ENCODE measurements at regions not wholly inside any gene's neighbourhood (a gene's known extent, or its start where the extent isn't known, plus 50 kb on each side); places are given as distances from the start of the nearest gene placed in this dataset.

DNA sequence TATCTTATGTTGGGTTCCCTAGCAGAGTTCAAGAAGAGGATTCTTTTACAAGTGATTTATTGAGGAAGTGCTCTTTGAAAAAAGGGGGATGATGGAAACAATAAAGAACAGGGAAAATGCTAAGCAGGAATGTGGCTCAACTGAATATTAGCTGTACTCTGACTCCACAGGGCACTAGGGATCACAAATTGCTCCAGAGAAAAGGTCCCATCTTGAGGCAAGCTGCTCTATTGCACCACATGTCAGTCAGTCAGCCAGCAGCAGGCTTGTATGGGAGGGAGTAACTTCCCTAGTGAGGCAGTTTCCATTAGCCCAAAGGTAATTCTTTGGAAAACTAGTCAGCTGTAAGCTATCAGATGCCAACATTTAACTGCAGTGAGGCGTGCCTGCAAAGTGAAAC lies 73.3 kb upstream of the FNDC3A start:
- intact Hi-C loops (cut with DNase I), result no loop called here
- no peaks in the 10 kb centered on the region for H3K9me3 ChIP-seq
- H3K36me3 ChIP-seq, result no peaks in the 10 kb centered on the region
- H3K27ac ChIP-seq, result no peak overlapping the region
- H3K4me1 ChIP-seq, result no peaks in the 10 kb centered on the region
- DNase-seq (ENCODE audit: extremely low spot score in 2 of 2), result no peak
- no peak overlapping the region for H3K4me3 ChIP-seq
- no peaks in the 10 kb centered on the region for H3K27me3 ChIP-seq
- TF ChIP-seq POLR2A (IDR thresholded peaks at IDR 0.05) (no peak), POLR2AphosphoS5 (IDR thresholded peaks at IDR 0.05; ENCODE audit: insufficient read depth in 1 of 2, low read depth in 1 of 2) (no peak)
- TF ChIP-seq, protein P1, sequence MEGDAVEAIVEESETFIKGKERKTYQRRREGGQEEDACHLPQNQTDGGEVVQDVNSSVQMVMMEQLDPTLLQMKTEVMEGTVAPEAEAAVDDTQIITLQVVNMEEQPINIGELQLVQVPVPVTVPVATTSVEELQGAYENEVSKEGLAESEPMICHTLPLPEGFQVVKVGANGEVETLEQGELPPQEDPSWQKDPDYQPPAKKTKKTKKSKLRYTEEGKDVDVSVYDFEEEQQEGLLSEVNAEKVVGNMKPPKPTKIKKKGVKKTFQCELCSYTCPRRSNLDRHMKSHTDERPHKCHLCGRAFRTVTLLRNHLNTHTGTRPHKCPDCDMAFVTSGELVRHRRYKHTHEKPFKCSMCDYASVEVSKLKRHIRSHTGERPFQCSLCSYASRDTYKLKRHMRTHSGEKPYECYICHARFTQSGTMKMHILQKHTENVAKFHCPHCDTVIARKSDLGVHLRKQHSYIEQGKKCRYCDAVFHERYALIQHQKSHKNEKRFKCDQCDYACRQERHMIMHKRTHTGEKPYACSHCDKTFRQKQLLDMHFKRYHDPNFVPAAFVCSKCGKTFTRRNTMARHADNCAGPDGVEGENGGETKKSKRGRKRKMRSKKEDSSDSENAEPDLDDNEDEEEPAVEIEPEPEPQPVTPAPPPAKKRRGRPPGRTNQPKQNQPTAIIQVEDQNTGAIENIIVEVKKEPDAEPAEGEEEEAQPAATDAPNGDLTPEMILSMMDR (IDR thresholded peaks at IDR 0.05), result no peak

DNA sequence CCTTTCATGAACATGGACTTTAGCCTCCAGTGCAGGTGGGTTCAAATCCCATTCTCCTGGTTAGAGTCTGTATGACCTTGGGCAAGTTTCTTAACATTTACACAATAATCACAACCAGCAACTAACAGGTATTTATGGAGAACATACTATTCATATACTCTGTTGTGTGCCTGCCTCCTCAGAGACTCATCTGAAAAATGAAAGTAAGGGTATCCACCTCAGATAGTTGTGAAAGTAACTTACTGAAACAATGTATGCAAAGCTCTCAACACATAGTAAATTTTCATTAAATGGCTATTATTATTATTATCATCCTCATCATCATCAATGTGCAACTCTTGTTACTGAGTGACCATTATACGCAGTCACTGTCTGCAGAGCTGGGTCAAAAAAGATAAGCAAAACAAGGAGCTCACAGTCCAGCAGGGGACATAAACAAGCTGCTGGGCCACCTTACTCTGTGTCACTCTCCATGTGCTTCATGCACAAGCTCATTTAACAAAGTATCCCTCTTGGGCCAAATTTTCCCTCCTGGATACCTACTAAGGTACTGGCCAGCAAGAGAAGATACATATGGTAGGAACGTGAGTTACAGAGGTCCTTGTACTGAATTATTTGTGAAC lies 70.9 kb upstream of the FNDC3A start:
- intact Hi-C loops (cut with DNase I), result no loop called here
- DNase-seq (ENCODE audit: extremely low spot score in 2 of 2), result no peak
- Histone ChIP-seq H3K9me3 (no peaks in the 10 kb centered on the region), H3K4me1 (peaks cover 10% of the 10 kb centered on the region), H3K36me3 (no peaks in the 10 kb centered on the region), H3K27ac (no peak overlapping the region), H3K4me3 (no peak overlapping the region), H3K27me3 (no peaks in the 10 kb centered on the region)
- TF ChIP-seq POLR2A (IDR thresholded peaks at IDR 0.05) (no peak), POLR2AphosphoS5 (IDR thresholded peaks at IDR 0.05; ENCODE audit: insufficient read depth in 1 of 2, low read depth in 1 of 2) (no peak)
- TF ChIP-seq, protein P1 (IDR thresholded peaks at IDR 0.05), result no peak

DNA sequence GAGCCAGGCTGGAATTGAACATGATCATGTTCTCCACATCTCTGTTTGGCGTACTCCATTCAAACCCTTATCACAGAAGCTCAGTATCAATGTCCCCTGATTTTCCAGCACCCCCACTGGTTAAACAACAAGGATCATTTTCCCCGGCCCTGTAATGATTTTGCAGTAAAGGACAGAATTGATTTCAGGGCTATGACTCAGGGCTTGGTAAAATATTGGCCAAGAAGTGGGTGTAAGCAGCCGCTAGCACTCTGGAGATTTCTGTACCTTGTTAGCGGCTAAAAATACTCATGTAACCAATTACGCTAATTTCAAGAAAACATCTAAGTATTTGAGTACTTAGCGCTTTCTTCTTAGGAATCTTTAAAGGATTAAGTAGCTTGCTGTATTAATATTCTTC lies 69.5 kb upstream of the FNDC3A start:
- DNase-seq (ENCODE audit: extremely low spot score in 2 of 2), result no peak
- Histone ChIP-seq H3K36me3 (no peaks in the 10 kb centered on the region), H3K4me1 (peaks cover 10% of the 10 kb centered on the region), H3K9me3 (no peaks in the 10 kb centered on the region), H3K27ac (no peak overlapping the region), H3K4me3 (no peak overlapping the region), H3K27me3 (no peaks in the 10 kb centered on the region)
- TF ChIP-seq POLR2AphosphoS5 (IDR thresholded peaks at IDR 0.05; ENCODE audit: insufficient read depth in 1 of 2, low read depth in 1 of 2), result no peak
- TF ChIP-seq, protein P1 (IDR thresholded peaks at IDR 0.05), result no peak
- no peak for TF ChIP-seq POLR2A (IDR thresholded peaks at IDR 0.05)
- intact Hi-C loops (cut with DNase I), result no loop called here

DNA sequence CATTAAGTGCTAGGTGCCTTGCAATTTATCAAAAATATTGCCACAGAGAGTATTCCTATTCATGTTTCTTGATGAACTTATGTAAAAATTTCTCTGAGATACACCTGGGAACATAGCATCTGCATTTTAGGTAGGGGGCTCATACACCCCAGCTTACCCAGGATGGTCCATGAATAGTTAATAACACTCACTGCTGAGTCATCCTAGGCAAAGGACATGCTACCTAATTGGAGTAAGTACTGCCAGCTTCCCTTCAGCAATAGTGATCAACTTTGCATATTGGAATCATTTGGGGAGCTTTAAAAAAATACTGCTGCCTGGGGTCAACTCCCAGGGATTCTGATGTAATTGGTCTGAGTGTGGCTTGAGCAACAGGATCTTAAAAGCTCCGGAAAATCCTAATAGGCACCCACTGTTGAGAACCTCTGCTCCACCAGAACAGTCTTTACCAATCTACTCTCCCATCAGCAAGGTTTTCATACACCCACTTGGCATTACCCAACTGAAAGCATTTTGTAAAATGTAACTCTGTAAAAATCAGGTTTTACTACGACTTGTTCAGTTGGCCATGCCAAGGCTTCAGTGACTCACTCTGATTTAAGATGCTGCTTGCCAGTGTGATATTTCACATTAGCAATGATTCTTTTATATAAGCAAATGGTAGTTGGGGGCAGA lies 67.2 kb upstream of the FNDC3A start:
- Histone ChIP-seq H3K9me3 (no peaks in the 10 kb centered on the region), H3K27me3 (no peaks in the 10 kb centered on the region), H3K4me1 (peaks cover 10% of the 10 kb centered on the region), H3K4me3 (no peak overlapping the region), H3K36me3 (no peaks in the 10 kb centered on the region), H3K27ac (peak overlapping the region; percentile 48)
- intact Hi-C loops (cut with DNase I), result no loop called here
- no peak for DNase-seq (ENCODE audit: extremely low spot score in 2 of 2)
- TF ChIP-seq POLR2A (IDR thresholded peaks at IDR 0.05) (no peak), POLR2AphosphoS5 (IDR thresholded peaks at IDR 0.05; ENCODE audit: insufficient read depth in 1 of 2, low read depth in 1 of 2) (peak; percentile 16 to 59)

DNA sequence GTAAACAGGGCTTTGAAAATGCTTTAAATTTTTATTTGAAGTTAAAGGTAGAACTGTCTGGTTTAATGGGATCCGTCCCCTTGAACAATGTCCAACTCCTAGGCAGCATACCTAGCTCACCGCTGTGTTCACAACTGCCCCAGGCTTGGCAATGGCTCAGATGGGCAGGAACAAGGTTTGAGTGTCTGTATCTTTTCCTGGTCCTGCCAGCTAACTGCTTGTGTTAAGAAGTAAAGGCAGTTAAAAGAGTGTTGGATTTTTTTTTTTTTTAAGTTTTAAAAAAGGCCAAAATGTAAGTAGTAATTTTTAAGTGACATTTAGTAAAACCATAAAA lies 66.7 kb upstream of the FNDC3A start:
- no peak overlapping the region for H3K4me3 ChIP-seq
- TF ChIP-seq POLR2A (IDR thresholded peaks at IDR 0.05) (no peak), POLR2AphosphoS5 (IDR thresholded peaks at IDR 0.05; ENCODE audit: insufficient read depth in 1 of 2, low read depth in 1 of 2) (peak in 1 of 2 donors; percentile 5)
- no peaks in the 10 kb centered on the region for H3K27me3 ChIP-seq
- H3K4me1 ChIP-seq, result peaks cover 10% of the 10 kb centered on the region
- H3K36me3 ChIP-seq, result no peaks in the 10 kb centered on the region
- H3K27ac ChIP-seq, result peak overlapping the region; percentile 48
- H3K9me3 ChIP-seq, result no peaks in the 10 kb centered on the region
- no peak for DNase-seq (ENCODE audit: extremely low spot score in 2 of 2)
- intact Hi-C loops (cut with DNase I), result no loop called here

DNA sequence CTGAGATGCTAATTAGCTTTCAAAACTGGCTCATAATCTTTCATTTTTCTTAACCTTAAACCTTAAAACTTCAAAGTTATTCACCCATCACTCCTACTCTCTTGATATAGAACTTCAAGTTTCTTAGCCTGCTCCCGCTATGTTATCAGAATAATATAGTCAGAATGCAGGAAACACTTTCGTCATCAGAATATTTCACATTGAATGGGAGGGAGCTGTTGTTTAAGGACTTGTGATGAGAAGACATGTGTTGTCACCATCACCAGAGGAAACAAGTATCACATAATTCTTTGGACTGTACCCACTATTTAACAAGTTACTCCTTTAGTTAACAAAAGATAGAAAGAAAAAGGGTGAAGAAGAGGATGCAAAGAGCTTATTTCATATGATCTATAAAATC lies 65.0 kb upstream of the FNDC3A start:
- peaks cover 10% of the 10 kb centered on the region for H3K4me1 ChIP-seq

More for the DNA sequence above, 65.0 kb upstream of the FNDC3A start:
- Histone ChIP-seq H3K9me3 (no peaks in the 10 kb centered on the region), H3K27me3 (no peaks in the 10 kb centered on the region), H3K36me3 (no peaks in the 10 kb centered on the region), H3K27ac (no peak overlapping the region), H3K4me3 (no peak overlapping the region)
- no peak for DNase-seq (ENCODE audit: extremely low spot score in 2 of 2)
- TF ChIP-seq, protein P1 (IDR thresholded peaks at IDR 0.05), result no peak
- TF ChIP-seq POLR2A (IDR thresholded peaks at IDR 0.05) (no peak), POLR2AphosphoS5 (IDR thresholded peaks at IDR 0.05; ENCODE audit: insufficient read depth in 1 of 2, low read depth in 1 of 2) (no peak)
- intact Hi-C loops (cut with DNase I), result no loop called here

Data from vagina (tissue), 2 donors.